SK-N-SH (cell line): ENCODE measurements at regions not wholly inside any gene's neighbourhood (a gene's known extent, or its start where the extent isn't known, plus 50 kb on each side); places are given as distances from the start of the nearest gene placed in this dataset.

ENCODE experiments used
- CTCF ChIA-PET: fragments of 300-600, 350-600 bp; formaldehyde crosslinking; extraction: SDS; loops from one replicate; lab custom pipeline; 2021; lab: Yijun Ruan, JAX
- POLR2A ChIA-PET: fragments of 350-600 bp; sonication (Branson Sonifier 250); formaldehyde crosslinking; extraction: SDS; loops from one replicate; lab custom pipeline; 2020; ENCODE audit warnings: antibody characterized with exemption, inconsistent platforms; lab: Yijun Ruan, JAX
- DNase-seq: peaks from one replicate; pipeline ENCODE4 v3.0.0; 2012
- H2AFZ ChIP-seq: fragments of 200-600 bp; sonication (generic); 2 replicates; pipeline ENCODE4 v1.8.1; 2016; ENCODE audit warnings: antibody characterized with exemption, mild to moderate bottlenecking, low read depth
- H3F3A ChIP-seq: fragments of 200-600 bp; sonication (generic); replicated peaks from 2 replicates; pipeline ENCODE3; 2016; ENCODE audit warnings: antibody characterized with exemption, mild to moderate bottlenecking; ENCODE audit not compliant: insufficient read depth
- H3K27ac ChIP-seq, 2 experiments: fragments of 200-500 bp in 1 of 2; fragments of 200-600 bp in 1 of 2; sonication (Bioruptor generic) in 1 of 2; sonication (generic), shearing (Covaris generic) in 1 of 2; 2 replicates each; pipeline versions ENCODE4 v1.5.1 to v1.6.1; 2014 to 2016; ENCODE audit warnings: low read depth in 2 of 2, inconsistent platforms in 1 of 2, low read length in 1 of 2, mild to moderate bottlenecking in 1 of 2, mixed read lengths in 1 of 2
- H3K27me3 ChIP-seq: fragments of 200-600 bp; sonication (generic), shearing (Covaris generic); 2 replicates; pipeline ENCODE4 v1.6.1; 2016; ENCODE audit warnings: mixed run types; ENCODE audit not compliant: insufficient read depth
- H3K36me3 ChIP-seq, 2 experiments: fragments of 200-500 bp in 1 of 2; fragments of 200-600 bp in 1 of 2; sonication (Bioruptor generic) in 1 of 2; sonication (generic) in 1 of 2; replicated peaks in 1 of 2; 2 replicates each; pipeline versions ENCODE3 to v1.5.1; 2014 to 2016; ENCODE audit warnings: low read length in 1 of 2, mild to moderate bottlenecking in 1 of 2; ENCODE audit not compliant: insufficient read depth in 2 of 2, control insufficient read depth in 1 of 2
- H3K4me1 ChIP-seq, 2 experiments: fragments of 200-500 bp in 1 of 2; fragments of 200-600 bp in 1 of 2; sonication (Bioruptor generic) in 1 of 2; sonication (generic), shearing (Covaris generic) in 1 of 2; 2 replicates each; pipeline versions ENCODE4 v1.5.1 to v1.6.1; 2014 to 2016; ENCODE audit warnings: low read depth in 1 of 2, low read length in 1 of 2, mixed run types in 1 of 2; ENCODE audit not compliant: insufficient read depth in 2 of 2, control insufficient read depth in 1 of 2
- H3K4me2 ChIP-seq: fragments of 200-600 bp; sonication (generic), shearing (Covaris generic); 2 replicates; pipeline ENCODE4 v1.6.1; 2017; ENCODE audit warnings: mixed run types
- H3K4me3 ChIP-seq, 2 experiments: fragments of 200-500 bp in 1 of 2; fragments of 200-600 bp in 1 of 2; sonication (Bioruptor generic) in 1 of 2; sonication (generic), shearing (Covaris generic) in 1 of 2; 2 replicates each; pipeline versions ENCODE4 v1.5.1 to v1.8.1; 2014 to 2016; ENCODE audit warnings: low read depth in 2 of 2, inconsistent platforms in 1 of 2, low read length in 1 of 2, mild to moderate bottlenecking in 1 of 2, mixed read lengths in 1 of 2, moderate library complexity in 1 of 2
- H3K79me2 ChIP-seq: fragments of 200-600 bp; sonication (generic); 2 replicates; pipeline ENCODE4 v1.8.1; 2017; ENCODE audit warnings: mild to moderate bottlenecking; ENCODE audit not compliant: insufficient read depth
- H3K9ac ChIP-seq: fragments of 200-600 bp; sonication (generic); 2 replicates; pipeline ENCODE4 v1.6.1; 2017; ENCODE audit warnings: mixed run types
- H3K9me2 ChIP-seq: fragments of 200-600 bp; sonication (generic); 2 replicates; pipeline ENCODE4 v1.6.1; 2017; ENCODE audit warnings: mixed run types
- H3K9me3 ChIP-seq: fragments of 200-600 bp; sonication (generic); 2 replicates; pipeline ENCODE4 v1.6.1; 2017; ENCODE audit warnings: mixed run types, mild to moderate bottlenecking, moderate library complexity
- H4K20me1 ChIP-seq: fragments of 200-600 bp; sonication (generic); 2 replicates; pipeline ENCODE4 v1.6.1; 2017; ENCODE audit warnings: mild to moderate bottlenecking, mixed run types; ENCODE audit not compliant: insufficient read depth
- CHD2 ChIP-seq: fragments of 150-350 bp; IDR thresholded peaks from 2 replicates; pipeline ENCODE4 v1.6.1; 2018; ENCODE audit warnings: low read length; ENCODE audit not compliant: partially characterized antibody
- GABPA ChIP-seq: IDR thresholded peaks from 2 replicates; pipeline ENCODE4 v1.4.0; 2012; ENCODE audit warnings: low read depth, mild to moderate bottlenecking
- GATA2 ChIP-seq: sonication (generic); formaldehyde crosslinking; IDR thresholded peaks from 2 replicates; pipeline ENCODE4 v1.5.0; 2020; ENCODE audit warnings: mild to moderate bottlenecking, missing genetic modification reagents
- JUND ChIP-seq: IDR thresholded peaks from 2 replicates; pipeline ENCODE4 v1.4.0; 2012
- MAX ChIP-seq: IDR thresholded peaks from 2 replicates; pipeline ENCODE4 v1.4.0; 2012; ENCODE audit warnings: low read depth
- MEF2A ChIP-seq: IDR thresholded peaks from 2 replicates; pipeline ENCODE4 v1.4.0; 2012; ENCODE audit warnings: low read depth, borderline replicate concordance
- MXI1 ChIP-seq: IDR thresholded peaks from 2 replicates; pipeline ENCODE4 v1.6.1; 2012; ENCODE audit warnings: mild to moderate bottlenecking, low read depth, low read length, improper control_type of control experiment
- RCOR1 ChIP-seq: fragments of 150-350 bp; IDR thresholded peaks from 2 replicates; pipeline ENCODE4 v1.6.1; 2017; ENCODE audit warnings: antibody characterized with exemption, low read length
- REST ChIP-seq: IDR thresholded peaks from 2 replicates; pipeline ENCODE4 v1.6.1; 2012; ENCODE audit warnings: mild to moderate bottlenecking, low read depth, low read length, moderate library complexity
- RFX5 ChIP-seq: IDR thresholded peaks from 2 replicates; pipeline ENCODE4 v1.6.1; 2012; ENCODE audit warnings: mild to moderate bottlenecking, improper control_type of control experiment, low read length
- YY1 ChIP-seq: IDR thresholded peaks from 2 replicates; pipeline ENCODE4 v1.4.0; 2012; ENCODE audit warnings: low read depth, mild to moderate bottlenecking
- ZBTB33 ChIP-seq: IDR thresholded peaks from 2 replicates; pipeline ENCODE4 v1.4.0; 2012; ENCODE audit warnings: low read depth, borderline replicate concordance
- WGBS: methylation state at CpG from one replicate; pipeline ENCODE4 v1.1.6; 2017; ENCODE audit warnings: low lambda C conversion rate; 5-methylcytosine and 5-hydroxymethylcytosine counted together
- TF ChIP-seq, protein P1 (sequence below): fragments of 150-350 bp; IDR thresholded peaks from 2 replicates; pipeline ENCODE4 v1.6.1; 2016; ENCODE audit warnings: mild to moderate bottlenecking, low read depth, low read length
- TF ChIP-seq, protein P2 (sequence below): IDR thresholded peaks from 2 replicates; pipeline ENCODE4 v1.4.0; 2012; ENCODE audit warnings: low read depth, borderline replicate concordance

GRCh38 chr13:34764246-34764645, 177.8 kb upstream of the NBEA start:
- no peaks in the 10 kb centered on the region for H4K20me1 ChIP-seq
- no peaks in the 10 kb centered on the region for H3K27me3 ChIP-seq
- no peak overlapping the region for H3K4me3 ChIP-seq
- H3K9me2 ChIP-seq = no peaks in the 10 kb centered on the region
- no peak overlapping the region for H2AFZ ChIP-seq
- no peak overlapping the region for H3K27ac ChIP-seq
- no peak overlapping the region for H3K9ac ChIP-seq
- H3K36me3 ChIP-seq = no peaks in the 10 kb centered on the region
- H3K9me3 ChIP-seq = no peaks in the 10 kb centered on the region
- H3K79me2 ChIP-seq = no peaks in the 10 kb centered on the region
- H3F3A ChIP-seq = no peaks in the 10 kb centered on the region
- WGBS = 81% methylated on average over 2 of the region's 2 CpGs
- ChIA-PET POLR2A (no interaction called here), CTCF (no interaction called here)
- no peak overlapping the region for H3K4me2 ChIP-seq
- TF ChIP-seq CHD2 = no peak
- TF ChIP-seq RFX5 = no peak
- TF ChIP-seq GATA2 = no peak
- TF ChIP-seq, protein P1, sequence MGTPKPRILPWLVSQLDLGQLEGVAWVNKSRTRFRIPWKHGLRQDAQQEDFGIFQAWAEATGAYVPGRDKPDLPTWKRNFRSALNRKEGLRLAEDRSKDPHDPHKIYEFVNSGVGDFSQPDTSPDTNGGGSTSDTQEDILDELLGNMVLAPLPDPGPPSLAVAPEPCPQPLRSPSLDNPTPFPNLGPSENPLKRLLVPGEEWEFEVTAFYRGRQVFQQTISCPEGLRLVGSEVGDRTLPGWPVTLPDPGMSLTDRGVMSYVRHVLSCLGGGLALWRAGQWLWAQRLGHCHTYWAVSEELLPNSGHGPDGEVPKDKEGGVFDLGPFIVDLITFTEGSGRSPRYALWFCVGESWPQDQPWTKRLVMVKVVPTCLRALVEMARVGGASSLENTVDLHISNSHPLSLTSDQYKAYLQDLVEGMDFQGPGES = no peak
- no peak for TF ChIP-seq REST
- TF ChIP-seq, protein P2, sequence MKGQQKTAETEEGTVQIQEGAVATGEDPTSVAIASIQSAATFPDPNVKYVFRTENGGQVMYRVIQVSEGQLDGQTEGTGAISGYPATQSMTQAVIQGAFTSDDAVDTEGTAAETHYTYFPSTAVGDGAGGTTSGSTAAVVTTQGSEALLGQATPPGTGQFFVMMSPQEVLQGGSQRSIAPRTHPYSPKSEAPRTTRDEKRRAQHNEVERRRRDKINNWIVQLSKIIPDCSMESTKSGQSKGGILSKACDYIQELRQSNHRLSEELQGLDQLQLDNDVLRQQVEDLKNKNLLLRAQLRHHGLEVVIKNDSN = no peak
- TF ChIP-seq MXI1 = no peak
- TF ChIP-seq JUND = no peak
- TF ChIP-seq GABPA = no peak
- H3K4me1 ChIP-seq = no peaks in the 10 kb centered on the region
- DNase-seq = no peak

GRCh38 chr13:34765446-34766180, 176.5 kb upstream of the NBEA start:
- POLR2A ChIA-PET = no interaction called here
- H3K9me3 ChIP-seq = no peaks in the 10 kb centered on the region
- H3K4me1 ChIP-seq = no peaks in the 10 kb centered on the region
- no peaks in the 10 kb centered on the region for H4K20me1 ChIP-seq
- H3K36me3 ChIP-seq = no peaks in the 10 kb centered on the region
- no peaks in the 10 kb centered on the region for H3K79me2 ChIP-seq
- H3F3A ChIP-seq = no peaks in the 10 kb centered on the region
- H3K27ac ChIP-seq = no peak overlapping the region
- no peak for DNase-seq
- TF ChIP-seq MAX (no peak), ZBTB33 (no peak), RCOR1 (no peak), YY1 (no peak), MEF2A (no peak)
- no peak overlapping the region for H3K4me3 ChIP-seq
- H3K4me2 ChIP-seq = no peak overlapping the region
- no peaks in the 10 kb centered on the region for H3K27me3 ChIP-seq
- 86% methylated on average over 6 of the region's 6 CpGs for WGBS
- H3K9me2 ChIP-seq = no peaks in the 10 kb centered on the region
- no peak overlapping the region for H2AFZ ChIP-seq
- H3K9ac ChIP-seq = no peak overlapping the region
- CTCF ChIA-PET = no interaction called here
